ENCODE measurements at regions not wholly inside any gene's neighbourhood (a gene's known extent, or its start where the extent isn't known, plus 50 kb on each side); places are given as distances from the start of the nearest gene placed in this dataset.

- WGBS, 2 donors: 66 to 82% methylated on average over 3 of the region's 3 CpGs
- H3K36me3 ChIP-seq: no peaks in the 10 kb centered on the region
- no peak for DNase-seq
- H3K4me3 ChIP-seq: no peak overlapping the region
- TF ChIP-seq POLR2AphosphoS5 (IDR thresholded peaks at IDR 0.05) (no peak), POLR2A (IDR thresholded peaks at IDR 0.05) (no peak)
- TF ChIP-seq, protein P1, sequence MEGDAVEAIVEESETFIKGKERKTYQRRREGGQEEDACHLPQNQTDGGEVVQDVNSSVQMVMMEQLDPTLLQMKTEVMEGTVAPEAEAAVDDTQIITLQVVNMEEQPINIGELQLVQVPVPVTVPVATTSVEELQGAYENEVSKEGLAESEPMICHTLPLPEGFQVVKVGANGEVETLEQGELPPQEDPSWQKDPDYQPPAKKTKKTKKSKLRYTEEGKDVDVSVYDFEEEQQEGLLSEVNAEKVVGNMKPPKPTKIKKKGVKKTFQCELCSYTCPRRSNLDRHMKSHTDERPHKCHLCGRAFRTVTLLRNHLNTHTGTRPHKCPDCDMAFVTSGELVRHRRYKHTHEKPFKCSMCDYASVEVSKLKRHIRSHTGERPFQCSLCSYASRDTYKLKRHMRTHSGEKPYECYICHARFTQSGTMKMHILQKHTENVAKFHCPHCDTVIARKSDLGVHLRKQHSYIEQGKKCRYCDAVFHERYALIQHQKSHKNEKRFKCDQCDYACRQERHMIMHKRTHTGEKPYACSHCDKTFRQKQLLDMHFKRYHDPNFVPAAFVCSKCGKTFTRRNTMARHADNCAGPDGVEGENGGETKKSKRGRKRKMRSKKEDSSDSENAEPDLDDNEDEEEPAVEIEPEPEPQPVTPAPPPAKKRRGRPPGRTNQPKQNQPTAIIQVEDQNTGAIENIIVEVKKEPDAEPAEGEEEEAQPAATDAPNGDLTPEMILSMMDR (IDR thresholded peaks at IDR 0.05): no peak
- H3K27ac ChIP-seq: no peak overlapping the region
- H3K27me3 ChIP-seq: no peaks in the 10 kb centered on the region
- no peaks in the 10 kb centered on the region for H3K9me3 ChIP-seq
- H3K4me1 ChIP-seq: no peaks in the 10 kb centered on the region
- ATAC-seq (ENCODE audit: low FRiP score in 2 of 2): no peak
These were observed 1001.0 kb upstream of the TENM4 start for GRCh38 chr11:80441821-80442220.

DNA sequence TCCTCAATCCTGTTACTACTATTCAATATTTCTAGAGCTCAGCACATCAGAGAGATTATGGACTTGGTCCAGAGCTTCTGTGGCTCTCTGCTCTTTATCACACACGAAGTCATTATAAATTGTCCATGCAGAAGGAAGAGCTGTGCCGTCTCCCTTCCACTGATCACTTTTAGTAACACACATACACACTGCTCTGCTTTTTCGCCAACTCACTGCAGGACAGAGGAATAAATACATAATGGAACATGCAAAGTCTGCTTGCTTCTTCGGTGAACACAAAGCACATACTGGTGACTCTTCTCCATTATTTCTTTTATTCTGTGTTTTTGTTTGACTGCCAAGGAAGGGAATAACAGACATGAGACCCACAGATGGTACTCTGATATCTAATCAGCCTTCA, 1000.0 kb upstream of the TENM4 start:
- no peak for DNase-seq
- H3K9me3 ChIP-seq: no peaks in the 10 kb centered on the region
- H3K27me3 ChIP-seq: no peaks in the 10 kb centered on the region
- no peaks in the 10 kb centered on the region for H3K4me1 ChIP-seq
- 72 to 82% methylated on average over 4 of the region's 4 CpGs for WGBS, 2 donors
- TF ChIP-seq POLR2AphosphoS5 (IDR thresholded peaks at IDR 0.05) (no peak), POLR2A (IDR thresholded peaks at IDR 0.05) (no peak), EP300 (IDR thresholded peaks at IDR 0.05) (no peak)
- TF ChIP-seq, protein P1 (IDR thresholded peaks at IDR 0.05): no peak
- no peak for ATAC-seq (ENCODE audit: low FRiP score in 2 of 2)
- H3K27ac ChIP-seq: no peak overlapping the region
- no peak overlapping the region for H3K4me3 ChIP-seq
- no peaks in the 10 kb centered on the region for H3K36me3 ChIP-seq

DNA sequence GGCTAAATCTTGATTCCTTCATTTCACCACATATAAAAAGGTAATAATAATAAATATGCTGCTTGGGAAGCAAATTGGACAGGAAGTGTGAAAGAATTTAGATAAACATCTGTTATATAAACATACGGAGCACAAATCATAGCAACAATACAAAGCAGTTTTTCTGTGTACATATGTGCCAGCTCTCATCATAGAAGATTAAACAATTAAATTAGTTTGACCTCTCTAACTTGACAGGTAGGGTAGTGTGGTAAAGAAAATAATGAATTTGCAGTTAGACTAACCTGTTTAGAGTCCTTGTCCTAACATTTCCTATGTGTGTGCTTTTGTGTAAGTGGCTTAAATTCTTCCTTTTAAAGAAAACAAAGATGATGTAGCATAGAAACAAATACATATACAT, 995.7 kb upstream of the TENM4 start:
- no peak overlapping the region for H3K4me3 ChIP-seq
- H3K36me3 ChIP-seq: no peaks in the 10 kb centered on the region
- H3K9me3 ChIP-seq: no peaks in the 10 kb centered on the region
- WGBS, 2 donors: 24 to 31% methylated on average over 1 of the region's 1 CpG
- DNase-seq (no peak), ATAC-seq (ENCODE audit: low FRiP score in 2 of 2) (no peak)
- H3K27me3 ChIP-seq: no peaks in the 10 kb centered on the region
- no peaks in the 10 kb centered on the region for H3K4me1 ChIP-seq
- H3K27ac ChIP-seq: no peak overlapping the region
- TF ChIP-seq, protein P1 (IDR thresholded peaks at IDR 0.05): no peak
- TF ChIP-seq POLR2A (IDR thresholded peaks at IDR 0.05) (no peak), POLR2AphosphoS5 (IDR thresholded peaks at IDR 0.05) (no peak), EP300 (IDR thresholded peaks at IDR 0.05) (no peak)

DNA sequence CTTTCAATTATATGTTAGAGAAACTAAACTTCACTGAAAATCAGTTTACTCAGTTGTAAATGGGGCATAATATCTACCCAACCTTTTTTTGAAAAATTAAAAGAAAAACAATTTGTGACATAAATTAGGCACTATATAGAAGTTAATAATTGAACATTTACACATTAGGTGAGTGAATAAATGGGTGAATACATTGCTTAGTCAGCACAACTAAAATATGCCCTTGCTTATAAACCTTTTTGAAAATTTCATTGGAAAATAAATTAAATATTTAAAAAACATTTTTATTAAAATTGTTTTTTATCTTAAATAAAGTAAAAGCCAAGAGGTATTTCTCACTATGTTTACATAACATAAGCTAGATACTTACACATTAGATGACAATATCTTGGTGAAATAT, 994.5 kb upstream of the TENM4 start:
- Histone ChIP-seq H3K4me1 (no peaks in the 10 kb centered on the region), H3K27ac (no peak overlapping the region), H3K4me3 (no peak overlapping the region), H3K9me3 (no peaks in the 10 kb centered on the region), H3K36me3 (no peaks in the 10 kb centered on the region), H3K27me3 (no peaks in the 10 kb centered on the region)
- DNase-seq (no peak), ATAC-seq (ENCODE audit: low FRiP score in 2 of 2) (no peak)
- TF ChIP-seq EP300 (IDR thresholded peaks at IDR 0.05) (no peak), POLR2A (IDR thresholded peaks at IDR 0.05) (no peak), POLR2AphosphoS5 (IDR thresholded peaks at IDR 0.05) (no peak)
- TF ChIP-seq, protein P1 (IDR thresholded peaks at IDR 0.05): no peak

DNA sequence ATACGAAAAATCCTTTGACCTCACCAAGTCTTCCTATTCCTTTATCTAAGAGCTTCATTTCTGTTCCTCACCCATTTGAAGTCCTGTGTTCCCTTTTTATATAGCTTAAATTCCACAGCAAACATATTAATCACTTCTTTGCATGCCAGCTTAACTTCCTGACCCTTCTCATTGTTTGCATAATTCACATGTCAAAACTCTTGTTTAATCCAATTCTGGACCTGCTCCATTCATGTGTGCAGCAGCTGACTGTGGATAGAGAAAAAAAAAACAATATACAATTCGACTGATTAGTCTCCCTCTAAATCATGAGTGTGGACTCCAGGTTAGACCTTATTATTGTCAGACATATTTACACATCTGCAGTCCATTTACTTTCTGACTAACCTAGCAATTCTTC, 991.2 kb upstream of the TENM4 start:
- TF ChIP-seq EP300 (IDR thresholded peaks at IDR 0.05): no peak
- Histone ChIP-seq H3K27me3 (no peaks in the 10 kb centered on the region), H3K9me3 (no peaks in the 10 kb centered on the region), H3K4me1 (no peaks in the 10 kb centered on the region), H3K27ac (no peak overlapping the region), H3K4me3 (no peak overlapping the region), H3K36me3 (no peaks in the 10 kb centered on the region)
- 37 to 42% methylated on average over 2 of the region's 2 CpGs for WGBS, 2 donors
- no peak for DNase-seq
- ATAC-seq (ENCODE audit: low FRiP score in 2 of 2): no peak
